ENCODE measurements at regions not wholly inside any gene's neighbourhood (a gene's known extent, or its start where the extent isn't known, plus 50 kb on each side); places are given as distances from the start of the nearest gene placed in this dataset.

DNA sequence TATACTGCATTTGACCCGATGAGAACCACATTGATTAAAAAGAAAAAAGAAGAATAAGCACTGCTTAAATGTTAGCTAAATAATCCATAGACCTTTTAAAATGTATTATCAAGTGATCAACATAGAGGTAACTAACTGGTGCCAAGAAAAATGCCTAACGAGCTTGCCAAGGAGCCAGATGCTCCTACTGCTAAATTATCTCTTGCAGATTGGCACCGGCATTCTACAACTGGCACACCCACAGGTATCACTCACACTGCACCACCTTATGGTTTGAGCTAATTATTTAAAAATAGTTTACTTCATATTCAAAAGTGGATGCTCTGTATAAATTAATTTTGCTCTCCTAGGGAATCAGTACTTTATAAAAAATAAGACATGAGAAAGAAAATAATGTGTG lies 341.6 kb upstream of the CDH7 start:
- no peaks in the 10 kb centered on the region for H3K4me1 ChIP-seq
- no peak overlapping the region for H3K27ac ChIP-seq
- no peaks in the 10 kb centered on the region for H3K36me3 ChIP-seq
- H3K9me3 ChIP-seq (replicated peaks): no peaks in the 10 kb centered on the region
- DNase-seq: no peak
- no peak overlapping the region for H3K4me3 ChIP-seq
- no peaks in the 10 kb centered on the region for H3K27me3 ChIP-seq

DNA sequence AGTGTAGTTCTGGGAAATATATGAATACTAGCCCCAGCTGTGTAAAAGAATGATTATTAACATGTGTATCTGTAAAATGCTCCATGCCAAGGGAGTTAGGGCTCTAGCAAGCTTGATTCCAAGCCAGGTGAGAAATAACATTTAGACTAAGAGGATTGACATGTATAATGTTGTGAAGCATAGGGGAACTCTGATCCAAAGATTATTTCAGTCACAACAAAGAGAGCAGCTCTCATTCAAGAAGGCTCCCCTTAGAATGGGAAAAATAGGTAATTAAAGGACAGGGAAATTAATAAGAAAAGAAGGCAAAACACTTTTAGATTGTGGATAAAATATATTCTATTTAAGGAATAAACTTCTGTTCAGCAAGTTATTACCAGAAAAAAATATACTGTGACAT lies 347.3 kb upstream of the CDH7 start:
- Histone ChIP-seq H3K4me1 (no peaks in the 10 kb centered on the region), H3K9me3 (replicated peaks) (no peaks in the 10 kb centered on the region), H3K27ac (no peak overlapping the region), H3K36me3 (no peaks in the 10 kb centered on the region), H3K4me3 (no peak overlapping the region), H3K27me3 (no peaks in the 10 kb centered on the region)
- no peak for DNase-seq

- Histone ChIP-seq H3K4me3 (no peak overlapping the region), H3K4me1 (no peaks in the 10 kb centered on the region), H3K27me3 (no peaks in the 10 kb centered on the region), H3K36me3 (no peaks in the 10 kb centered on the region), H3K27ac (no peak overlapping the region), H3K9me3 (replicated peaks) (no peaks in the 10 kb centered on the region)
- no peak for DNase-seq
Measured at GRCh38 chr18:65399091-65399490, 351.7 kb upstream of the CDH7 start.

DNA sequence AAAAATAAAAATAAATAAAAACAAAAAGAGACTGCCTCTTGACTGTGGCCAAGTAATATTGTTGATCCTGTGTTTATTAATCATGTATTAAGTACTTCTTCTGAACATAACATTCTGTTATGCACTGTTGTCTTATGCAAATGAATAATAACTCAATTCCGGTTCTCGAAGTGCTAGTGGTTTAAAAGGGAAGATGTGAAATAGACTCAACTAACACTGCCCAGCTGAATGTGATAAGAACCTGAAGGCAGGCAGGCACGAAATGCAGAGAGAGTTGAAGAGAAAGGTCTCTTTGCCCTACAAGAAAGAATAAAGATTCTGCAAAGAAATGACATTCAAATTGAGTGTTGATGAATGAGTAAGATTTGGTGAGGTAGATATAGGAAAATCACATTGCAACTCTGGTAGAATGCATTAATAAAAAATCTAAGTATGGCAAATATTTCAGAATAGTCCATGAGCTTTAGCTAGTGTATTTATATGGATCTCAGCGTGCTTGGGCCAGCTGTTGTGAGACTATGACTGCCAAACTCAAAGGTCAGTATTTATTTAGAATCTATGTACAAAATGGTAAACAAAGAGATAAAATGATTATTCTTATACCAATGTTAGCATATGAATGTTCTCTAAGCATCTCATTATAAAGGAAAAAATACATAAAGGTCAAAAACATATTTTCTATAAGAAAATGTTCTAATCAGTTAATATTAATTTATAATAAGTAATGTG lies 352.3 kb upstream of the CDH7 start:
- Histone ChIP-seq H3K4me3 (no peak overlapping the region), H3K27ac (no peak overlapping the region), H3K27me3 (no peaks in the 10 kb centered on the region), H3K9me3 (replicated peaks) (no peaks in the 10 kb centered on the region), H3K4me1 (no peaks in the 10 kb centered on the region), H3K36me3 (no peaks in the 10 kb centered on the region)
- no peak for DNase-seq

- no peak for DNase-seq
- Histone ChIP-seq H3K27ac (no peak overlapping the region), H3K4me3 (no peak overlapping the region), H3K4me1 (no peaks in the 10 kb centered on the region), H3K36me3 (no peaks in the 10 kb centered on the region), H3K27me3 (no peaks in the 10 kb centered on the region), H3K9me3 (replicated peaks) (no peaks in the 10 kb centered on the region)
Measured at GRCh38 chr18:65380986-65381385, 369.8 kb upstream of the CDH7 start.

- no peaks in the 10 kb centered on the region for H3K4me1 ChIP-seq
- H3K27me3 ChIP-seq: no peaks in the 10 kb centered on the region
- H3K4me3 ChIP-seq: no peak overlapping the region
- H3K27ac ChIP-seq: no peak overlapping the region
- no peak for DNase-seq
- H3K9me3 ChIP-seq (replicated peaks): no peaks in the 10 kb centered on the region
- no peaks in the 10 kb centered on the region for H3K36me3 ChIP-seq
Measured at GRCh38 chr18:65380571-65380970, 370.2 kb upstream of the CDH7 start.

GRCh38 chr18:65372904-65373303 lies 377.9 kb upstream of the CDH7 start:
- no peak overlapping the region for H3K4me3 ChIP-seq
- H3K27me3 ChIP-seq: no peaks in the 10 kb centered on the region
- H3K4me1 ChIP-seq: no peaks in the 10 kb centered on the region
- H3K9me3 ChIP-seq (replicated peaks): no peaks in the 10 kb centered on the region
- H3K36me3 ChIP-seq: no peaks in the 10 kb centered on the region
- no peak for DNase-seq
- no peak overlapping the region for H3K27ac ChIP-seq

DNA sequence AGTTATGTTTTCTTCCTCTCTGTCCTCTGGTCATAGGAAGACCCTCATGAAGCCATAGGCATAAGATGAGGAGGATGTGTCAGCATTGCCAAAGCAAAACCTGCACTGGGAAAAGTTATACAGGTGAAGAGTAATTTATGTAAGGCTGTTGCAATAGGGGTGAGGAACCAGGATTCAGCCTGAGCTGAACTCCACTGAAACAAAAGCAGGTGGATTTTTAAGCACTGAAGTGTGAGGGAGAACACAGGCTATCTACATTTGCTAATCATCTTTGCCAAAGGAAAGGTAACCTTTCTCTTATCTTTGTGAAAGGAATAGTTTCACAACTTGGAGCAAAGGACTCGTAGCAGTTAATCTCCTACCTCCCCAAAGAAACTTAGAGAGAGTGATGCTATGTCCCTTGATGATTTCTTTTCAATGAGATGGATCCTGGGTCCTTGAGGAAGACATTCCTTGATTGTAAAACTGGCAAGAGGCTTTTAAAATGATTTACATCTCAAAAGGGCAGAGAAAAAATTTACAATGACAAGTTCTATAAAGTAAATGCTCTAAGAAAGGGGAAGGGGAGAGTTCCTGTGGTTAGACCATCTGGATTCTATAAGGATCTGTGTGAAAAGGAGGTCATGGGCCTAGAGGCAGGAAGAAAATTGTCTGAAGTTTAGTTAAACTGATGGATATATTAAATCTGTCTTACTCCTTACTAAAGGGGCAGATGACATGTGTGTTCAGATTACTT lies 385.4 kb upstream of the CDH7 start:
- DNase-seq: no peak
- Histone ChIP-seq H3K9me3 (replicated peaks) (no peaks in the 10 kb centered on the region), H3K27me3 (no peaks in the 10 kb centered on the region), H3K36me3 (no peaks in the 10 kb centered on the region), H3K4me3 (no peak overlapping the region), H3K4me1 (peaks cover 17% of the 10 kb centered on the region), H3K27ac (no peak overlapping the region)

DNA sequence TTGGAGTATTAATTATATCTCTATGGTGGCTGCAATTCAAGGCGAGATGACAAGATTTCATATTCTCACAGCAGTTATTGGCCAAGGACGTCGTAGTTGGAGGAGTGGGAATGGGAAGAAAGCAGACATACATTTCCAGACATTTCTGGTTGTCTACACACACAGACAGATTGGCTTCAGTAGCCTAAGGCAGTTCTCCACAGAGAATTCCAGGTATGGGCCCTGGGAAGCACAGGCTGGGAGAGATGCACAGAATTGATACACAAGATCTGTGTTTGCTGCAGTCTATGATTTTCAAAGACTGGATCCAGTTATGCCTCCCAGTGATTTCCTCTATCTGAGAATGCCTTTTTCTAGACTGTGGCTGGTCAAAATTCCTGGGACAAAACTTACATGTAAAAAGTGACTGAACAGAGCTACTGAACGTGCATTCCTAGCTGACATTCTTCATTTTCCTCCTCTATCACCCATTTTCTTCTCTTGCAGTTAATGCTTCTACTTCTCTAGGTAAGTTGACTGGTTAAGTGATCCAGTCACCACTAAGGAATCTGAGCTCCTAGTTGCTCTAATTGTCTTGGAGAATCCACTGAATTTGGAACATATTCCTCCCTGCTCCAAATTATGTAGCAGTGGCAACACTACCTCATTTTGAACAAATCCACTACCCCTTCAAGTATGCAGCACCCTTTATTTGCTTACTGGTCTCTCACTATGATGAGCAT lies 386.7 kb upstream of the CDH7 start:
- peak in 1 of 2 experiments; percentile 4 for DNase-seq
- H3K9me3 ChIP-seq (replicated peaks): no peaks in the 10 kb centered on the region
- no peaks in the 10 kb centered on the region for H3K36me3 ChIP-seq
- peak overlapping the region; percentile 50; the same call in 1 of the 2 replicates for H3K27ac ChIP-seq
- peaks cover 17% of the 10 kb centered on the region for H3K4me1 ChIP-seq
- H3K27me3 ChIP-seq: no peaks in the 10 kb centered on the region
- no peak overlapping the region for H3K4me3 ChIP-seq

GRCh38 chr18:65363011-65363410 lies 387.8 kb upstream of the CDH7 start:
- Histone ChIP-seq H3K4me1 (peaks cover 17% of the 10 kb centered on the region), H3K9me3 (replicated peaks) (no peaks in the 10 kb centered on the region), H3K4me3 (no peak overlapping the region), H3K27me3 (no peaks in the 10 kb centered on the region), H3K36me3 (no peaks in the 10 kb centered on the region), H3K27ac (peak overlapping the region; percentile 50)
- DNase-seq: peak; percentile 67 to 89

GRCh38 chr18:65359479-65359878 lies 391.3 kb upstream of the CDH7 start:
- Histone ChIP-seq H3K4me1 (peaks cover 14% of the 10 kb centered on the region), H3K9me3 (replicated peaks) (no peaks in the 10 kb centered on the region), H3K4me3 (no peak overlapping the region), H3K36me3 (no peaks in the 10 kb centered on the region), H3K27ac (no peak overlapping the region), H3K27me3 (no peaks in the 10 kb centered on the region)
- no peak for DNase-seq

- Histone ChIP-seq H3K27me3 (no peaks in the 10 kb centered on the region), H3K27ac (no peak overlapping the region), H3K9me3 (replicated peaks) (no peaks in the 10 kb centered on the region), H3K4me3 (no peak overlapping the region), H3K36me3 (no peaks in the 10 kb centered on the region), H3K4me1 (peaks cover 3% of the 10 kb centered on the region; the same call in 1 of the 2 replicates)
- DNase-seq: no peak
Measured at GRCh38 chr18:65358306-65358705, 392.5 kb upstream of the CDH7 start.

DNA sequence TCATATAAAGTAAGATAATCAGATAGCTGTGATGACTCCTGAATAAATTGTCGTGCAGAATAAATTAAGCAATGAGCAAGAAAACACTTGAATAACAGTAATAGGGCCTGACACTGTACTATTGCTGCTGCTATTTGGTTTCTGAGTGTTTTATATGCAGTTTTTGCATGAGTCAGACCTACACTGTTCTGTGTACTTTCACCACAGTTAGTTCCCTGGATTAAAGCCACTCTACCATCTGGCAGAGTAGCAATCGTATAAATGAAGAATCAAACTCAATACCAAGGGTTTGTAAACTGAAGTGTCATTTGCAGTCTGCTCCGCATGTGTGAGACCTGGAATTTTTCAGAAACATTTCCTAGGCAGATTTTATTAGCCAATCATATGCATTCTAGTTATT lies 398.6 kb upstream of the CDH7 start:
- Histone ChIP-seq H3K27ac (no peak overlapping the region), H3K36me3 (no peaks in the 10 kb centered on the region), H3K4me3 (no peak overlapping the region), H3K9me3 (replicated peaks) (no peaks in the 10 kb centered on the region), H3K27me3 (no peaks in the 10 kb centered on the region), H3K4me1 (no peaks in the 10 kb centered on the region)
- DNase-seq: no peak

GRCh38 chr18:65349635-65350034 lies 401.2 kb upstream of the CDH7 start:
- H3K27me3 ChIP-seq: no peaks in the 10 kb centered on the region
- H3K27ac ChIP-seq: no peak overlapping the region
- no peaks in the 10 kb centered on the region for H3K9me3 ChIP-seq (replicated peaks)
- no peaks in the 10 kb centered on the region for H3K4me1 ChIP-seq
- DNase-seq: no peak
- no peak overlapping the region for H3K4me3 ChIP-seq
- no peaks in the 10 kb centered on the region for H3K36me3 ChIP-seq

GRCh38 chr18:65347446-65347845 lies 403.4 kb upstream of the CDH7 start:
- H3K4me1 ChIP-seq: no peaks in the 10 kb centered on the region
- no peaks in the 10 kb centered on the region for H3K27me3 ChIP-seq
- H3K36me3 ChIP-seq: no peaks in the 10 kb centered on the region
- no peaks in the 10 kb centered on the region for H3K9me3 ChIP-seq (replicated peaks)
- no peak for DNase-seq
- H3K27ac ChIP-seq: no peak overlapping the region
- no peak overlapping the region for H3K4me3 ChIP-seq

Data from SJCRH30 (cell line).